ENCODE measurements at regions not wholly inside any gene's neighbourhood (a gene's known extent, or its start where the extent isn't known, plus 50 kb on each side); places are given as distances from the start of the nearest gene placed in this dataset.

DNA sequence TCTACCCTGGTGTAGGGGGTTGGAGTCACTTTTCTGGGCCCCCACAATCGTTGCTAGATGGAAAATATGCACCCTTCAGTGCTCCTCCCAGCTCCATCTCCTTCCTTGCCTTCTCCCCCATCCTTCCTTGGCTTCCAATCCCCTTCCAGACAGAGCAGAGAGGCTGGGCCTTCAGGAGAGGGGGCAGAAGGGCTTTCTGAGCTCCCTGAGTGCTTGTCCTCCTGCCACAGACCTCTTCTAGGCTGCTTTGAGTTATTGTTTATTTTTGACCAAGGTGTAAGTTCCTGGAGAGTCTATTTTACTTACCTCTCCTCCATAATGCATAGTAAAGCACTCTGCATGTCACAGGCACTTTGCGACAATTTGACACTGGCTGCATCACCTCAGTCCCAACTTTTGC, 96.4 kb upstream of the CNKSR3 start:
- no peaks in the 10 kb centered on the region for H3K27me3 ChIP-seq (replicated peaks in 1 of 7)
- no peaks in the 10 kb centered on the region for H3K9me3 ChIP-seq
- TF ChIP-seq POLR2A (IDR thresholded peaks at IDR 0.05) (no peak), POLR2AphosphoS5 (IDR thresholded peaks at IDR 0.05) (peak in 1 of 3 donors; percentile 1)
- H3K4me1 ChIP-seq: peaks cover 0 to 33% (median 2%) of the 10 kb centered on the region in 6 donors
- no peak for DNase-seq
- peak overlapping the region in 7 of 8 donors; percentile 1 to 65 (median 52) for H3K27ac ChIP-seq
- 54 to 75% (median 57%) methylated on average over 2 of the region's 2 CpGs for WGBS, 5 donors
- H3K4me3 ChIP-seq: no peak overlapping the region
- no peaks in the 10 kb centered on the region for H3K36me3 ChIP-seq
- intact Hi-C loops (cut with DNase I; ENCODE audit: low total_unique reads): no loop called here

DNA sequence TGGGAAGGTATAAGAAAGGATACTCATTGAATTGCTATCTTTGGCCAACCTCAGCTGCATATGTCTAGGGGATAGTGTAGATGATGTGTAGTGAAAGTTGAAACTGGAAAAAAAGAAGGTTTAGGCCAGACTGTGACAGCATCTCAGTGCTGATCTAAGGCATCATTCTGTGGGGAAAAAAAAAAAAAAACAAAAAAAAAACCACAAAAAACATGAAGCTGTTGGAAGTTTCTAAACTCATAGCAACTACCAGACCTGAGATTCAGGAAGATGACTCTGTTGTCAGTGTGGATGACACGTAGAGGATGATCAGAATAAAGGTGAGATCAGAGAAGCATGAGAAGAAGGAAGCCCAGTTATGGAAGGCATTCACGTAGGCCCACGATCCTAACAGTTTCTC, 100.8 kb upstream of the CNKSR3 start:
- peaks cover 0 to 22% (median 8%) of the 10 kb centered on the region in 6 donors for H3K4me1 ChIP-seq
- 76 to 89% (median 80%) methylated on average over 3 of the region's 3 CpGs for WGBS, 5 donors
- TF ChIP-seq POLR2AphosphoS5 (IDR thresholded peaks at IDR 0.05): no peak
- no peak for TF ChIP-seq POLR2A (IDR thresholded peaks at IDR 0.05)
- TF ChIP-seq, protein P1, sequence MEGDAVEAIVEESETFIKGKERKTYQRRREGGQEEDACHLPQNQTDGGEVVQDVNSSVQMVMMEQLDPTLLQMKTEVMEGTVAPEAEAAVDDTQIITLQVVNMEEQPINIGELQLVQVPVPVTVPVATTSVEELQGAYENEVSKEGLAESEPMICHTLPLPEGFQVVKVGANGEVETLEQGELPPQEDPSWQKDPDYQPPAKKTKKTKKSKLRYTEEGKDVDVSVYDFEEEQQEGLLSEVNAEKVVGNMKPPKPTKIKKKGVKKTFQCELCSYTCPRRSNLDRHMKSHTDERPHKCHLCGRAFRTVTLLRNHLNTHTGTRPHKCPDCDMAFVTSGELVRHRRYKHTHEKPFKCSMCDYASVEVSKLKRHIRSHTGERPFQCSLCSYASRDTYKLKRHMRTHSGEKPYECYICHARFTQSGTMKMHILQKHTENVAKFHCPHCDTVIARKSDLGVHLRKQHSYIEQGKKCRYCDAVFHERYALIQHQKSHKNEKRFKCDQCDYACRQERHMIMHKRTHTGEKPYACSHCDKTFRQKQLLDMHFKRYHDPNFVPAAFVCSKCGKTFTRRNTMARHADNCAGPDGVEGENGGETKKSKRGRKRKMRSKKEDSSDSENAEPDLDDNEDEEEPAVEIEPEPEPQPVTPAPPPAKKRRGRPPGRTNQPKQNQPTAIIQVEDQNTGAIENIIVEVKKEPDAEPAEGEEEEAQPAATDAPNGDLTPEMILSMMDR (IDR thresholded peaks at IDR 0.05 in 8 of 11, conservative IDR thresholded peaks at IDR 0.05 in 3 of 11): no peak
- no peaks in the 10 kb centered on the region for H3K27me3 ChIP-seq (replicated peaks in 1 of 7)
- H3K27ac ChIP-seq: no peak overlapping the region
- no peak for DNase-seq
- no peaks in the 10 kb centered on the region for H3K9me3 ChIP-seq
- intact Hi-C loops (cut with DNase I; ENCODE audit: low total_unique reads): no loop called here
- H3K36me3 ChIP-seq: no peaks in the 10 kb centered on the region
- H3K4me3 ChIP-seq: no peak overlapping the region

DNA sequence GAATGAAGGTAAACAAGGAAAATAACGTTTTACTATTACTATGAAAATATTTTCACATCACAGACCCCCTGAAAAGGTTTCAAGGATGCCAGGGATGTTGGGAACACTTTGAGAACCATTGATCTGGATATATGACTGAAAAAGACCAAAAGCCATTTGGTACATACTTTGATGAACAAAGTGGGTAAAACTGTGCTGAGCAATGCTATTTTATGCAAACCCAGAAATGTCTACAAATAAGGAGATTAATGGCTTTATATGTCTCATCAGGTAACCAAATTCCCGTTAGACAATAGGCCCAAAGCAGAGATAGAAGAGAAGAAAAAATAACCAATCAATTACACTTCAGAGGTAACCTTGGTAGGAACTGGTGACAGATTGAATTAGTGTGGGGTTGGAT, 101.4 kb upstream of the CNKSR3 start:
- Histone ChIP-seq H3K4me3 (no peak overlapping the region), H3K9me3 (no peaks in the 10 kb centered on the region), H3K27me3 (replicated peaks in 1 of 7) (no peaks in the 10 kb centered on the region), H3K4me1 (peaks cover 0 to 17% (median 2%) of the 10 kb centered on the region in 6 donors), H3K27ac (no peak overlapping the region), H3K36me3 (no peaks in the 10 kb centered on the region)
- TF ChIP-seq POLR2AphosphoS5 (IDR thresholded peaks at IDR 0.05): no peak
- no peak for TF ChIP-seq POLR2A (IDR thresholded peaks at IDR 0.05)
- TF ChIP-seq, protein P1 (IDR thresholded peaks at IDR 0.05 in 8 of 11, conservative IDR thresholded peaks at IDR 0.05 in 3 of 11): no peak
- DNase-seq: no peak
- 73 to 84% (median 75%) methylated on average over 2 of the region's 2 CpGs for WGBS, 5 donors
- intact Hi-C loops (cut with DNase I; ENCODE audit: low total_unique reads): no loop called here

DNA sequence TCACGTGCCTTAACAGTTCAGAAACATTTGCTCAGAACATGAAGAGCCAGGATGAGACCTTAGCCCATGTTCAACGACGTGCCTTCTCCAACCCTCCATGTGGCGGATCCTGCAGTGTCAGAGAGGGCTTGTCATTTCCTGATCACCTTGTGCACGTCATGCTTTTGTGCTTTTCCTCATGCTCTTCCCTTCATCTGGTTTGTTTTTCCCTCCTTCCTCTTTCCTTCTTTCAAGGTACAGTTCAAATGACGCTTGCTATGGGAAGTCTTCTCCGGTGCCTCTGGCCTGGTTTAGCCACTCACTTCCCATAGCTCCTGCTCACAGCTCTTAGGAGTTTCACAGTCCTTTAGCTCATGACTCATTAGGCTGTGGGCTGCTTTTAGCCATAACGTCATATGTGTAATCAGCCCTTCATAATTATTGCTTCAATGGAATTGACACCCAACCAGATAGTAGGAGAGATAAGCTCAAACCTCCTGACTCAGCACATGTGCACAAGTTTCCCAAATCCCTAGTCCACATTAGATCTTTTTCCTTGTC, 102.7 kb upstream of the CNKSR3 start:
- 75 to 86% (median 81%) methylated on average over 8 of the region's 8 CpGs for WGBS, 5 donors
- no peaks in the 10 kb centered on the region for H3K27me3 ChIP-seq (replicated peaks in 1 of 7)
- H3K4me3 ChIP-seq: no peak overlapping the region
- H3K27ac ChIP-seq: no peak overlapping the region
- intact Hi-C loops (cut with DNase I; ENCODE audit: low total_unique reads): no loop called here
- no peak for DNase-seq
- H3K9me3 ChIP-seq: no peaks in the 10 kb centered on the region
- TF ChIP-seq POLR2A (IDR thresholded peaks at IDR 0.05) (no peak), POLR2AphosphoS5 (IDR thresholded peaks at IDR 0.05) (no peak)
- TF ChIP-seq, protein P1 (IDR thresholded peaks at IDR 0.05 in 8 of 11, conservative IDR thresholded peaks at IDR 0.05 in 3 of 11): no peak
- no peaks in the 10 kb centered on the region for H3K36me3 ChIP-seq
- H3K4me1 ChIP-seq: peaks cover 0 to 13% (median 0%) of the 10 kb centered on the region in 6 donors
